NOMO-1 treated with dmso at 0.1 percent for 144 hours (cell line): ENCODE measurements at regions not wholly inside any gene's neighbourhood (a gene's known extent, or its start where the extent isn't known, plus 50 kb on each side); places are given as distances from the start of the nearest gene placed in this dataset.

ENCODE experiments used
- DNase-seq: peaks from one replicate; lab custom pipeline; 2025; ENCODE audit not compliant: unreplicated experiment; lab: John Stamatoyannopoulos, UW

- no peak for DNase-seq
Measured at GRCh38 chr12:92278378-92278828, 132.8 kb upstream of the BTG1 start.

- DNase-seq: no peak
Measured at GRCh38 chr12:92277795-92278194, 132.1 kb upstream of the BTG1 start.

GRCh38 chr12:92276276-92276675 lies 130.6 kb upstream of the BTG1 start:
- no peak for DNase-seq

- DNase-seq: no peak
Measured at GRCh38 chr12:92275443-92276154, 130.0 kb upstream of the BTG1 start.

- no peak for DNase-seq
Measured at GRCh38 chr12:92273076-92273475, 127.4 kb upstream of the BTG1 start.

- DNase-seq: no peak
Measured at GRCh38 chr12:92272061-92272964, 126.7 kb upstream of the BTG1 start.

- no peak for DNase-seq
Measured at GRCh38 chr12:92271341-92271740, 125.7 kb upstream of the BTG1 start.

GRCh38 chr12:92270521-92270920 lies 124.9 kb upstream of the BTG1 start:
- no peak for DNase-seq

- no peak for DNase-seq
Measured at GRCh38 chr12:92268946-92269345, 123.3 kb upstream of the BTG1 start.

- no peak for DNase-seq
Measured at GRCh38 chr12:92261692-92262091, 116.0 kb upstream of the BTG1 start.

GRCh38 chr12:92261071-92261470 lies 115.4 kb upstream of the BTG1 start:
- DNase-seq: no peak

GRCh38 chr12:92259696-92260251 lies 114.1 kb upstream of the BTG1 start:
- no peak for DNase-seq

GRCh38 chr12:92259291-92259690 lies 113.6 kb upstream of the BTG1 start:
- no peak for DNase-seq

GRCh38 chr12:92257261-92257660 lies 111.6 kb upstream of the BTG1 start:
- no peak for DNase-seq

- DNase-seq: no peak
Measured at GRCh38 chr12:92255741-92256140, 110.1 kb upstream of the BTG1 start.

- DNase-seq: no peak
Measured at GRCh38 chr12:92253301-92253700, 107.7 kb upstream of the BTG1 start.

GRCh38 chr12:92248977-92249376 lies 103.3 kb upstream of the BTG1 start:
- DNase-seq: no peak

- DNase-seq: no peak
Measured at GRCh38 chr12:92244036-92244435, 98.4 kb upstream of the BTG1 start.

- no peak for DNase-seq
Measured at GRCh38 chr12:92242907-92243306, 97.3 kb upstream of the BTG1 start.

- no peak for DNase-seq
Measured at GRCh38 chr12:92237762-92238523, 92.3 kb upstream of the BTG1 start.

- DNase-seq: no peak
Measured at GRCh38 chr12:92237262-92237661, 91.6 kb upstream of the BTG1 start.
